ENCODE measurements at regions not wholly inside any gene's neighbourhood (a gene's known extent, or its start where the extent isn't known, plus 50 kb on each side); places are given as distances from the start of the nearest gene placed in this dataset.
A peak's percentile ranks its signal among the peaks of the same experiment; 100 is the strongest.
"Not testable (repeated sequence)": the region's sequence is repeated elsewhere in the genome, so short reads cannot be mapped to it uniquely, and the experiment has no call there.

- DNase-seq: no peak
These were observed 118.1 kb upstream of the NEIL3 start for GRCh38 chr4:177191586-177191985.

GRCh38 chr4:177191991-177192390 is 117.7 kb upstream of the NEIL3 start:
- no peak for DNase-seq

- DNase-seq: not testable (repeated sequence)
These were observed 116.5 kb upstream of the NEIL3 start for GRCh38 chr4:177193024-177193715.

GRCh38 chr4:177194906-177195305 is 114.8 kb upstream of the NEIL3 start:
- DNase-seq: no peak

- DNase-seq: no peak
These were observed 113.1 kb upstream of the NEIL3 start for GRCh38 chr4:177196615-177197014.

- no peak for DNase-seq
These were observed 108.1 kb upstream of the NEIL3 start for GRCh38 chr4:177201614-177202013.

GRCh38 chr4:177204126-177204525 is 105.5 kb upstream of the NEIL3 start:
- no peak for DNase-seq

GRCh38 chr4:177214935-177215334 is 94.7 kb upstream of the NEIL3 start:
- no peak for DNase-seq

- DNase-seq: no peak
These were observed 89.3 kb upstream of the NEIL3 start for GRCh38 chr4:177220376-177220775.

- no peak for DNase-seq
These were observed 86.9 kb upstream of the NEIL3 start for GRCh38 chr4:177222781-177223180.

- no peak for DNase-seq
These were observed 84.1 kb upstream of the NEIL3 start for GRCh38 chr4:177225605-177226004.

- DNase-seq: no peak
These were observed 82.0 kb upstream of the NEIL3 start for GRCh38 chr4:177227636-177228035.

GRCh38 chr4:177228599-177228998 is 81.1 kb upstream of the NEIL3 start:
- no peak for DNase-seq

- DNase-seq: no peak
These were observed 80.3 kb upstream of the NEIL3 start for GRCh38 chr4:177229331-177229730.

GRCh38 chr4:177232473-177232872 is 77.2 kb upstream of the NEIL3 start:
- DNase-seq: no peak

GRCh38 chr4:177235026-177235425 is 74.6 kb upstream of the NEIL3 start:
- no peak for DNase-seq

- no peak for DNase-seq
These were observed 72.8 kb upstream of the NEIL3 start for GRCh38 chr4:177236886-177237285.

GRCh38 chr4:177237291-177237690 is 72.4 kb upstream of the NEIL3 start:
- DNase-seq: no peak

GRCh38 chr4:177239477-177239876 is 70.2 kb upstream of the NEIL3 start:
- DNase-seq: no peak

- no peak for DNase-seq
These were observed 69.8 kb upstream of the NEIL3 start for GRCh38 chr4:177239878-177240277.

- no peak for DNase-seq
These were observed 66.9 kb upstream of the NEIL3 start for GRCh38 chr4:177242651-177243286.

- no peak for DNase-seq
These were observed 62.8 kb upstream of the NEIL3 start for GRCh38 chr4:177246641-177247584.

GRCh38 chr4:177250056-177250696 is 59.5 kb upstream of the NEIL3 start:
- peak; percentile 12 to 38 (median 24) for DNase-seq
